Fibroblast of the aortic adventitia (primary cell): ENCODE measurements at regions not wholly inside any gene's neighbourhood (a gene's known extent, or its start where the extent isn't known, plus 50 kb on each side); places are given as distances from the start of the nearest gene placed in this dataset.

Experiments used
- DNase-seq: peaks from one replicate; pipeline ENCODE4 v3.0.0-alpha.2; 2010; ENCODE audit warnings: low read depth
- H3K4me3 ChIP-seq: 2 replicates; pipeline ENCODE4 v1.5.1; 2011; ENCODE audit warnings: low read depth, mild to moderate bottlenecking, control low read depth, low read length, moderate library complexity
- CTCF ChIP-seq: IDR thresholded peaks from 2 replicates; pipeline ENCODE4 v1.5.1; 2011; ENCODE audit warnings: mild to moderate bottlenecking, low read length, control low read depth, inconsistent platforms; ENCODE audit not compliant: insufficient read depth

GRCh38 chr2:191539068-191539467, 138.9 kb upstream of the NABP1 start:
- peak; percentile 50 for DNase-seq
- H3K4me3 ChIP-seq: no peak overlapping the region
- peak; percentile 74 for TF ChIP-seq CTCF

- no peak for TF ChIP-seq CTCF
- DNase-seq: no peak
- no peak overlapping the region for H3K4me3 ChIP-seq
These were observed 137.3 kb upstream of the NABP1 start for GRCh38 chr2:191540681-191541080.

GRCh38 chr2:191543708-191544107, 134.2 kb upstream of the NABP1 start:
- H3K4me3 ChIP-seq: no peak overlapping the region
- no peak for TF ChIP-seq CTCF
- DNase-seq: no peak

GRCh38 chr2:191544461-191545062, 133.4 kb upstream of the NABP1 start:
- H3K4me3 ChIP-seq: no peak overlapping the region
- no peak for TF ChIP-seq CTCF
- DNase-seq: no peak

- no peak for DNase-seq
- TF ChIP-seq CTCF: no peak
- no peak overlapping the region for H3K4me3 ChIP-seq
These were observed 132.6 kb upstream of the NABP1 start for GRCh38 chr2:191545361-191545760.

- no peak for TF ChIP-seq CTCF
- H3K4me3 ChIP-seq: no peak overlapping the region
- DNase-seq: no peak
These were observed 125.9 kb upstream of the NABP1 start for GRCh38 chr2:191552066-191552465.

GRCh38 chr2:191554240-191554639, 123.7 kb upstream of the NABP1 start:
- TF ChIP-seq CTCF: no peak
- H3K4me3 ChIP-seq: no peak overlapping the region
- no peak for DNase-seq
